B cell (primary cell): ENCODE measurements at regions not wholly inside any gene's neighbourhood (a gene's known extent, or its start where the extent isn't known, plus 50 kb on each side); places are given as distances from the start of the nearest gene placed in this dataset.

Experiments used
- EZH2 ChIP-seq: IDR thresholded peaks from 2 replicates; pipeline ENCODE4 v1.6.1; 2012; ENCODE audit warnings: borderline replicate concordance, low read depth, mild to moderate bottlenecking, moderate library complexity, low read length; ENCODE audit not compliant: insufficient read depth, poor library complexity, severe bottlenecking
- TF ChIP-seq, protein P1 (sequence below): fragments of 200-600 bp; IDR thresholded peaks from one replicate; pipeline ENCODE4 v1.8.0; 2022; ENCODE audit warnings: antibody characterized with exemption, mild to moderate bottlenecking

DNA sequence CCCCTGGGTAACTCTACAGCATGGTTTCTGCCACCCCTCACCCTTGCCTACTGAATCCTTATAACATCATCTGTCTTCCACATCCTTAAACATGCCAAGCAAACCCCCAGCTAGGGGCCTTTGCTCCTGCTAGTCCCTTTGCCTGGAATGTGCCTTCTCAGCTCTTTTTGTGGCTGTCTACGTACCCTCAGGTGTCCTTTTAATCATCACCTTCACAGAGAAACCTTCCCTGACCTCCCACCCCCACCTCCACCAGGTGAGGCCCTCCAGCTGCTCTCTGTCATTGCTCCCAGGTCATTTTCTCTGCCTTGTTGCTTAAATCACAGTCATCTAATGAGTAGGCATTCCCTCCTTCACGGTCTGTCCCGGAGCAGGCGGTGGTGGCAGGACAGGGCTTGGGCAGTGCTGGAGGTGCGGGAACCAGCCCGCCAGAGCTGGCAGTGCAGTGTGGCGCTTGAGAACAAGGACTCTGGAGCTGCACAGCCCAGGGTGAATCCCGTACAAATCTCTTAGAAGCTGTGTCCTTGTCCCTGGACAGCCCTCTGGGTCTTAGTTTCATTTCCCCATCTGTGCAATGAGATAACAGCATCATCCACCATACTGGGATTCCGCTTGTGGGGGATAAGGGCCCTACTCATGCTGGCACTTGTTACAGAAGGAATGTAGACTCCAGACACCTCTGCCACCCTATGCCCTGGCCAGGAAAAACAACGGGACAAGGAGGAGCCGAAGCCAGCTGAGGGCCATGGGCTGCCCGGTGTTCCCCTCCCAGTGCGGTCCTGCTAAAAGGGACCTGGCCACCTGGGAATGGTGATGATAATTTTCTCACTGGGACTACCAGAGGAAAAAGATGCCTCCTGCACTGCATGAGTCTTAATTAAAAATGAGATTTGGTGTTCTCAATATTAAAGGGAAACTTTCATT is 52.1 kb upstream of the IQSEC1 start:
- TF ChIP-seq, protein P1, sequence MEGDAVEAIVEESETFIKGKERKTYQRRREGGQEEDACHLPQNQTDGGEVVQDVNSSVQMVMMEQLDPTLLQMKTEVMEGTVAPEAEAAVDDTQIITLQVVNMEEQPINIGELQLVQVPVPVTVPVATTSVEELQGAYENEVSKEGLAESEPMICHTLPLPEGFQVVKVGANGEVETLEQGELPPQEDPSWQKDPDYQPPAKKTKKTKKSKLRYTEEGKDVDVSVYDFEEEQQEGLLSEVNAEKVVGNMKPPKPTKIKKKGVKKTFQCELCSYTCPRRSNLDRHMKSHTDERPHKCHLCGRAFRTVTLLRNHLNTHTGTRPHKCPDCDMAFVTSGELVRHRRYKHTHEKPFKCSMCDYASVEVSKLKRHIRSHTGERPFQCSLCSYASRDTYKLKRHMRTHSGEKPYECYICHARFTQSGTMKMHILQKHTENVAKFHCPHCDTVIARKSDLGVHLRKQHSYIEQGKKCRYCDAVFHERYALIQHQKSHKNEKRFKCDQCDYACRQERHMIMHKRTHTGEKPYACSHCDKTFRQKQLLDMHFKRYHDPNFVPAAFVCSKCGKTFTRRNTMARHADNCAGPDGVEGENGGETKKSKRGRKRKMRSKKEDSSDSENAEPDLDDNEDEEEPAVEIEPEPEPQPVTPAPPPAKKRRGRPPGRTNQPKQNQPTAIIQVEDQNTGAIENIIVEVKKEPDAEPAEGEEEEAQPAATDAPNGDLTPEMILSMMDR: no peak
- TF ChIP-seq EZH2: no peak
